PC-3 (cell line): ENCODE measurements at regions not wholly inside any gene's neighbourhood (a gene's known extent, or its start where the extent isn't known, plus 50 kb on each side); places are given as distances from the start of the nearest gene placed in this dataset.
A peak's percentile ranks its signal among the peaks of the same experiment; 100 is the strongest.

Source experiments
- ATAC-seq: fragments of 200-7000 bp; cut with Tn5 transposase; 2 replicates; pipeline ENCODE4 v1.9.1; 2020; ENCODE audit warnings: mild to moderate bottlenecking, moderate library complexity
- BruUV-seq: library from RNA; stranded (reverse); fragments of 400-500 nt; replicated peaks from 2 replicates; lab custom pipeline; 2021; lab: Mats Ljungman, UMichigan
- CTCF ChIA-PET: fragments of 300-600 bp; sonication (Branson Sonifier 250); formaldehyde crosslinking; loops from one replicate; lab custom pipeline; 2022; ENCODE audit warnings: antibody characterized with exemption; lab: Charles Lee
- POLR2A ChIA-PET: fragments of 300-600 bp; sonication (Branson Sonifier 250); formaldehyde crosslinking; loops from one replicate; lab custom pipeline; 2022; ENCODE audit warnings: antibody characterized with exemption; ENCODE audit not compliant: unreplicated experiment; lab: Charles Lee
- DNase-seq: peaks from one replicate; pipeline ENCODE4 v3.0.0-alpha.2; 2015
- H2AFZ ChIP-seq: fragments of 300-600 bp; sonication (generic); 2 replicates; pipeline ENCODE4 v1.6.0; 2016; ENCODE audit warnings: antibody characterized with exemption, low read length
- H3F3A ChIP-seq: fragments of 300-600 bp; sonication (generic); one replicate; pipeline ENCODE4 v1.6.0; 2017; ENCODE audit warnings: antibody characterized with exemption, low read length, control low read depth, mild to moderate bottlenecking; ENCODE audit not compliant: unreplicated experiment
- H3K27ac ChIP-seq: fragments of 300-600 bp; sonication (generic); 2 replicates; pipeline ENCODE4 v1.5.1; 2016; ENCODE audit warnings: mild to moderate bottlenecking, low read length
- H3K27me3 ChIP-seq: fragments of 300-600 bp; sonication (generic); 2 replicates; pipeline ENCODE4 v1.6.1; 2016; ENCODE audit warnings: low read length, mixed read lengths
- H3K36me3 ChIP-seq: fragments of 300-600 bp; sonication (generic); 2 replicates; pipeline ENCODE4 v1.6.1; 2016; ENCODE audit warnings: low read depth, mixed run types, low read length, mixed read lengths
- H3K4me1 ChIP-seq: fragments of 300-600 bp; sonication (generic); 2 replicates; pipeline ENCODE4 v1.5.1; 2016; ENCODE audit warnings: low read length; ENCODE audit not compliant: insufficient read depth
- H3K4me2 ChIP-seq: fragments of 300-600 bp; sonication (generic); 2 replicates; pipeline ENCODE4 v1.6.0; 2016; ENCODE audit warnings: low read length
- H3K4me3 ChIP-seq: fragments of 300-600 bp; sonication (generic); 2 replicates; pipeline ENCODE4 v1.5.1; 2016; ENCODE audit warnings: mild to moderate bottlenecking, low read length, mixed read lengths
- H3K79me2 ChIP-seq: fragments of 300-600 bp; sonication (generic); 2 replicates; pipeline ENCODE4 v1.6.1; 2017; ENCODE audit warnings: low read length, mixed read lengths
- H3K9ac ChIP-seq: fragments of 300-600 bp; sonication (generic); 2 replicates; pipeline ENCODE4 v1.6.0; 2016; ENCODE audit warnings: mild to moderate bottlenecking, low read length
- H3K9me2 ChIP-seq: fragments of 300-600 bp; sonication (generic); replicated peaks from 2 replicates; pipeline ENCODE4 v1.6.1; 2016; ENCODE audit warnings: mixed run types, low read length, mixed read lengths
- H3K9me3 ChIP-seq: fragments of 300-600 bp; sonication (generic); 2 replicates; pipeline ENCODE4 v1.6.1; 2016; ENCODE audit warnings: low read length, mixed read lengths
- H4K20me1 ChIP-seq: fragments of 300-600 bp; sonication (generic); 2 replicates; pipeline ENCODE4 v1.6.1; 2016; ENCODE audit warnings: low read length, mixed read lengths
- CTCF ChIP-seq: fragments of 300-600 bp; sonication (generic); conservative IDR thresholded peaks from 2 replicates; pipeline ENCODE4 v1.5.1; 2017; ENCODE audit warnings: antibody characterized with exemption, low read depth, mild to moderate bottlenecking, low read length
- EZH2 ChIP-seq: fragments of 300-600 bp; sonication (generic); IDR thresholded peaks from one replicate; pipeline ENCODE4 v1.6.1; 2017; ENCODE audit warnings: antibody characterized with exemption, mild to moderate bottlenecking, low read length; ENCODE audit not compliant: unreplicated experiment
- EZH2phosphoT487 ChIP-seq: fragments of 300-600 bp; sonication (generic); IDR thresholded peaks from 2 replicates; pipeline ENCODE4 v1.6.1; 2018; ENCODE audit warnings: mild to moderate bottlenecking, antibody characterized with exemption, low read length, borderline replicate concordance
- intact Hi-C: fragments of 100-400 bp; cut with micrococcal nuclease; formaldehyde crosslinking; loops from 2 replicates; pipeline ENCODE4 v1.9.0; 2023

- no peak for ATAC-seq
- BruUV-seq: no TSS peak
- Histone ChIP-seq H4K20me1 (no peaks in the 10 kb centered on the region), H3K27ac (no peak overlapping the region), H2AFZ (no peak overlapping the region), H3K27me3 (no peaks in the 10 kb centered on the region), H3K4me2 (no peak overlapping the region), H3K9me2 (no peaks in the 10 kb centered on the region), H3K4me3 (no peak overlapping the region), H3F3A (peaks cover 12% of the 10 kb centered on the region), H3K9ac (no peak overlapping the region), H3K79me2 (peaks cover 88% of the 10 kb centered on the region), H3K9me3 (no peaks in the 10 kb centered on the region), H3K4me1 (peaks cover 44% of the 10 kb centered on the region), H3K36me3 (no peaks in the 10 kb centered on the region)
- POLR2A ChIA-PET: no interaction called here
- intact Hi-C loops: loop anchor here (5.0 kb wide), 1 partner anchor 184 kb away; no protein-coding TSS in a partner anchor
- no peak for DNase-seq
- CTCF ChIA-PET: no interaction called here
- TF ChIP-seq EZH2: no peak
- TF ChIP-seq EZH2phosphoT487: no peak
- TF ChIP-seq CTCF: no peak
Observed at GRCh38 chr3:159821110-159821509, 167.5 kb upstream of the IL12A start.

- no peaks in the 10 kb centered on the region for H3K36me3 ChIP-seq
- no peak for TF ChIP-seq EZH2phosphoT487
- no peak for TF ChIP-seq CTCF
- no peak for TF ChIP-seq EZH2
- no peak overlapping the region for H2AFZ ChIP-seq
- peaks cover 88% of the 10 kb centered on the region for H3K79me2 ChIP-seq
- no peaks in the 10 kb centered on the region for H3K27me3 ChIP-seq
- CTCF ChIA-PET: no interaction called here
- no peaks in the 10 kb centered on the region for H3K9me2 ChIP-seq
- no peak overlapping the region for H3K4me3 ChIP-seq
- POLR2A ChIA-PET: no interaction called here
- no peak for ATAC-seq
- BruUV-seq: no TSS peak
- no peaks in the 10 kb centered on the region for H4K20me1 ChIP-seq
- no peak overlapping the region for H3K9ac ChIP-seq
- peaks cover 12% of the 10 kb centered on the region for H3F3A ChIP-seq
- H3K27ac ChIP-seq: no peak overlapping the region
- no peak for DNase-seq
- peaks cover 38% of the 10 kb centered on the region for H3K4me1 ChIP-seq
- H3K9me3 ChIP-seq: no peaks in the 10 kb centered on the region
- intact Hi-C loops: loop anchor here (5.0 kb wide), 1 partner anchor 184 kb away; no protein-coding TSS in a partner anchor
- H3K4me2 ChIP-seq: no peak overlapping the region
Observed at GRCh38 chr3:159821736-159822135, 166.9 kb upstream of the IL12A start.

- TF ChIP-seq EZH2phosphoT487: no peak
- TF ChIP-seq CTCF: no peak
- TF ChIP-seq EZH2: no peak
- ChIA-PET CTCF (no interaction called here), POLR2A (interaction anchor here (0.6 kb wide), 1 partner anchor 191 kb away, joined by 3 read pairs; no protein-coding TSS in a partner anchor)
- peaks cover 75% of the 10 kb centered on the region for H3K79me2 ChIP-seq
- H3K4me2 ChIP-seq: peak overlapping the region; percentile 63
- no peaks in the 10 kb centered on the region for H3K9me3 ChIP-seq
- peak overlapping the region; percentile 53 for H3K27ac ChIP-seq
- DNase-seq (peak; percentile 32), ATAC-seq (peak; percentile 6; the same call in 1 of the 2 replicates)
- H2AFZ ChIP-seq: no peak overlapping the region
- no peak overlapping the region; the same call in 1 of the 2 replicates for H3K4me3 ChIP-seq
- no peaks in the 10 kb centered on the region for H3K27me3 ChIP-seq
- H3K4me1 ChIP-seq: peaks cover 35% of the 10 kb centered on the region
- H4K20me1 ChIP-seq: peaks cover 2% of the 10 kb centered on the region
- H3K36me3 ChIP-seq: no peaks in the 10 kb centered on the region
- H3K9me2 ChIP-seq: no peaks in the 10 kb centered on the region
- no TSS peak for BruUV-seq
- intact Hi-C loops: loop anchor here (1.0 to 5.0 kb wide), 3 partner anchors 9 to 186 kb away; no protein-coding TSS in a partner anchor
- H3F3A ChIP-seq: peaks cover 12% of the 10 kb centered on the region
- no peak overlapping the region for H3K9ac ChIP-seq
Observed at GRCh38 chr3:159823780-159824179, 164.9 kb upstream of the IL12A start.
